ENCODE measurements at regions not wholly inside any gene's neighbourhood (a gene's known extent, or its start where the extent isn't known, plus 50 kb on each side); places are given as distances from the start of the nearest gene placed in this dataset.
"Not testable (repeated sequence)": the region's sequence is repeated elsewhere in the genome, so short reads cannot be mapped to it uniquely, and the experiment has no call there.

GRCh38 chr13:111486331-111486730, 165.9 kb downstream of the TEX29 start:
- Mint-ChIP-seq H3K27ac (no peak overlapping the region), H3K36me3 (no peaks in the 10 kb centered on the region), H3K4me1 (no peaks in the 10 kb centered on the region), H3K9me3 (peaks cover 1 to 8% (median 4%) of the 10 kb centered on the region in 3 donors), H3K27me3 (peaks cover 4% of the 10 kb centered on the region), H3K4me3 (no peak overlapping the region)

GRCh38 chr13:111486801-111487200, 166.4 kb downstream of the TEX29 start:
- Mint-ChIP-seq H3K9me3 (peaks cover 1 to 8% (median 4%) of the 10 kb centered on the region in 3 donors), H3K27ac (no peak overlapping the region), H3K27me3 (peaks cover 4% of the 10 kb centered on the region), H3K36me3 (no peaks in the 10 kb centered on the region), H3K4me1 (no peaks in the 10 kb centered on the region), H3K4me3 (no peak overlapping the region)

- Mint-ChIP-seq H3K27ac (no peak overlapping the region), H3K9me3 (peaks cover 1 to 8% (median 7%) of the 10 kb centered on the region in 3 donors), H3K4me3 (no peak overlapping the region), H3K4me1 (no peaks in the 10 kb centered on the region), H3K36me3 (no peaks in the 10 kb centered on the region), H3K27me3 (peaks cover 4% of the 10 kb centered on the region)
Observed at GRCh38 chr13:111488486-111489132, 168.2 kb downstream of the TEX29 start.

GRCh38 chr13:111489301-111489700, 168.9 kb downstream of the TEX29 start:
- no peak overlapping the region for H3K4me3 Mint-ChIP-seq
- peaks cover 1 to 8% (median 5%) of the 10 kb centered on the region in 3 donors for H3K9me3 Mint-ChIP-seq
- peaks cover 4% of the 10 kb centered on the region for H3K27me3 Mint-ChIP-seq

GRCh38 chr13:111490611-111491010, 170.2 kb downstream of the TEX29 start:
- Mint-ChIP-seq H3K27me3 (peaks cover 2% of the 10 kb centered on the region), H3K9me3 (peaks cover 2 to 8% (median 5%) of the 10 kb centered on the region in 3 donors), H3K36me3 (no peaks in the 10 kb centered on the region), H3K4me1 (no peaks in the 10 kb centered on the region), H3K27ac (no peak overlapping the region), H3K4me3 (no peak overlapping the region)

More at GRCh38 chr13:111489301-111489700, 168.9 kb downstream of the TEX29 start:
- no peaks in the 10 kb centered on the region for H3K36me3 Mint-ChIP-seq
- no peaks in the 10 kb centered on the region for H3K4me1 Mint-ChIP-seq
- no peak overlapping the region for H3K27ac Mint-ChIP-seq

GRCh38 chr13:111491021-111491420, 170.6 kb downstream of the TEX29 start:
- no peaks in the 10 kb centered on the region for H3K27me3 Mint-ChIP-seq
- no peak overlapping the region for H3K27ac Mint-ChIP-seq
- no peaks in the 10 kb centered on the region for H3K4me1 Mint-ChIP-seq
- H3K36me3 Mint-ChIP-seq: no peaks in the 10 kb centered on the region
- H3K4me3 Mint-ChIP-seq: no peak overlapping the region
- peaks cover 4 to 9% (median 5%) of the 10 kb centered on the region in 3 donors for H3K9me3 Mint-ChIP-seq

- peaks cover 4 to 9% (median 5%) of the 10 kb centered on the region in 3 donors for H3K9me3 Mint-ChIP-seq
- H3K36me3 Mint-ChIP-seq: no peaks in the 10 kb centered on the region
Observed at GRCh38 chr13:111491659-111492058, 171.2 kb downstream of the TEX29 start.

GRCh38 chr13:111492341-111492950, 172.0 kb downstream of the TEX29 start:
- Mint-ChIP-seq H3K9me3 (peaks cover 4 to 9% (median 5%) of the 10 kb centered on the region in 3 donors), H3K4me1 (no peaks in the 10 kb centered on the region), H3K36me3 (no peaks in the 10 kb centered on the region), H3K4me3 (no peak overlapping the region), H3K27ac (no peak overlapping the region), H3K27me3 (no peaks in the 10 kb centered on the region)

More at GRCh38 chr13:111491659-111492058, 171.2 kb downstream of the TEX29 start:
- Mint-ChIP-seq H3K4me1 (no peaks in the 10 kb centered on the region), H3K27me3 (no peaks in the 10 kb centered on the region), H3K4me3 (no peak overlapping the region), H3K27ac (no peak overlapping the region)

- Mint-ChIP-seq H3K27ac (no peak overlapping the region), H3K4me1 (no peaks in the 10 kb centered on the region), H3K27me3 (no peaks in the 10 kb centered on the region), H3K4me3 (no peak overlapping the region), H3K9me3 (peaks cover 4 to 9% (median 5%) of the 10 kb centered on the region in 3 donors), H3K36me3 (no peaks in the 10 kb centered on the region)
Observed at GRCh38 chr13:111492958-111493357, 172.5 kb downstream of the TEX29 start.

- Mint-ChIP-seq H3K27ac (no peak overlapping the region), H3K4me1 (no peaks in the 10 kb centered on the region), H3K9me3 (peaks cover 4 to 5% (median 4%) of the 10 kb centered on the region in 3 donors), H3K27me3 (no peaks in the 10 kb centered on the region), H3K4me3 (no peak overlapping the region), H3K36me3 (no peaks in the 10 kb centered on the region)
Observed at GRCh38 chr13:111493468-111493867, 173.0 kb downstream of the TEX29 start.

GRCh38 chr13:111494641-111495040, 174.2 kb downstream of the TEX29 start:
- no peaks in the 10 kb centered on the region for H3K4me1 Mint-ChIP-seq

GRCh38 chr13:111501596-111502535, 181.4 kb downstream of the TEX29 start:
- H3K36me3 Mint-ChIP-seq, H3K4me1 Mint-ChIP-seq, H3K27me3 Mint-ChIP-seq, H3K27ac Mint-ChIP-seq, H3K9me3 Mint-ChIP-seq: not testable (repeated sequence)
- H3K4me3 Mint-ChIP-seq: peak overlapping the region in 1 of 4 donors; percentile 5

More at GRCh38 chr13:111494641-111495040, 174.2 kb downstream of the TEX29 start:
- H3K27ac Mint-ChIP-seq: no peak overlapping the region
- H3K9me3 Mint-ChIP-seq: peaks cover 4 to 5% (median 4%) of the 10 kb centered on the region in 3 donors
- H3K36me3 Mint-ChIP-seq: peaks cover 1% of the 10 kb centered on the region
- H3K27me3 Mint-ChIP-seq: no peaks in the 10 kb centered on the region
- H3K4me3 Mint-ChIP-seq: no peak overlapping the region

GRCh38 chr13:111502957-111503356, 182.5 kb downstream of the TEX29 start:
- Mint-ChIP-seq H3K9me3 (peaks cover 0 to 8% (median 3%) of the 10 kb centered on the region in 3 donors), H3K36me3 (peaks cover 1% of the 10 kb centered on the region), H3K4me3 (no peak overlapping the region), H3K4me1 (peaks cover 0 to 2% (median 0%) of the 10 kb centered on the region in 3 donors), H3K27me3 (peaks cover 7% of the 10 kb centered on the region), H3K27ac (no peak overlapping the region)

GRCh38 chr13:111503376-111503775, 182.9 kb downstream of the TEX29 start:
- H3K4me3 Mint-ChIP-seq: no peak overlapping the region
- H3K27ac Mint-ChIP-seq: no peak overlapping the region
- H3K27me3 Mint-ChIP-seq: peaks cover 7% of the 10 kb centered on the region
- peaks cover 0 to 8% (median 3%) of the 10 kb centered on the region in 3 donors for H3K9me3 Mint-ChIP-seq
- H3K36me3 Mint-ChIP-seq: peaks cover 1% of the 10 kb centered on the region
- H3K4me1 Mint-ChIP-seq: peaks cover 0 to 2% (median 0%) of the 10 kb centered on the region in 3 donors
